GM23248 (cell line): ENCODE measurements at regions not wholly inside any gene's neighbourhood (a gene's known extent, or its start where the extent isn't known, plus 50 kb on each side); places are given as distances from the start of the nearest gene placed in this dataset.

ENCODE experiments used
- EZH2 ChIP-seq: fragments of 200-600 bp; sonication (generic); IDR thresholded peaks from 2 replicates; pipeline ENCODE4 v1.6.1; 2018; ENCODE audit warnings: antibody characterized with exemption, mild to moderate bottlenecking; ENCODE audit not compliant: insufficient read depth, poor library complexity, severe bottlenecking
- EZH2phosphoT487 ChIP-seq: fragments of 200-600 bp; sonication (generic); IDR thresholded peaks from 2 replicates; pipeline ENCODE4 v1.6.1; 2018; ENCODE audit warnings: antibody characterized with exemption, moderate library complexity, mild to moderate bottlenecking, low read depth; ENCODE audit not compliant: insufficient read depth

GRCh38 chrX:46319750-46320149 lies 225.5 kb downstream of the ZNF674 start:
- TF ChIP-seq EZH2phosphoT487 (no peak), EZH2 (no peak)
